GM23338 (cell line): ENCODE measurements at regions not wholly inside any gene's neighbourhood (a gene's known extent, or its start where the extent isn't known, plus 50 kb on each side); places are given as distances from the start of the nearest gene placed in this dataset.

Experiments
- ATAC-seq: fragments of 200-7000 bp; cut with Tn5 transposase; 3 replicates; pipeline ENCODE4 v1.9.1; 2020
- DNase-seq: peaks from one replicate; pipeline ENCODE4 v3.0.0-alpha.2; 2015; ENCODE audit warnings: low spot score
- H2AFZ ChIP-seq: fragments of 200-600 bp; sonication (generic); 2 replicates; pipeline ENCODE4 v1.8.0; 2016; ENCODE audit warnings: antibody characterized with exemption, mild to moderate bottlenecking, moderate library complexity
- H3F3A ChIP-seq: fragments of 200-600 bp; sonication (generic); replicated peaks from 2 replicates; pipeline ENCODE4 v1.8.0; 2017; ENCODE audit warnings: antibody characterized with exemption, mixed run types, low read depth
- H3K27ac ChIP-seq: fragments of 200-600 bp; sonication (generic); 2 replicates; pipeline ENCODE4 v1.6.1; 2016; ENCODE audit warnings: low read depth
- H3K27me3 ChIP-seq: fragments of 200-600 bp; sonication (generic); 2 replicates; pipeline ENCODE4 v1.8.0; 2016; ENCODE audit warnings: mild to moderate bottlenecking, mixed run types, moderate library complexity; ENCODE audit not compliant: insufficient read depth
- H3K36me3 ChIP-seq: fragments of 200-600 bp; sonication (generic); 2 replicates; pipeline ENCODE4 v1.8.0; 2016; ENCODE audit warnings: mild to moderate bottlenecking; ENCODE audit not compliant: insufficient read depth
- H3K4me1 ChIP-seq: fragments of 200-600 bp; sonication (generic); 2 replicates; pipeline ENCODE4 v1.8.0; 2016; ENCODE audit warnings: mild to moderate bottlenecking, moderate library complexity; ENCODE audit not compliant: insufficient read depth
- H3K4me2 ChIP-seq: fragments of 200-600 bp; sonication (generic); 2 replicates; pipeline ENCODE4 v1.7.1; 2017; ENCODE audit warnings: mixed run types
- H3K4me3 ChIP-seq: fragments of 200-600 bp; sonication (generic); 2 replicates; pipeline ENCODE4 v1.6.1; 2016; ENCODE audit warnings: mixed run types
- H3K79me2 ChIP-seq: fragments of 200-600 bp; sonication (generic); replicated peaks from 2 replicates; pipeline ENCODE4 v1.8.0; 2017; ENCODE audit warnings: mild to moderate bottlenecking; ENCODE audit not compliant: insufficient read depth
- H3K9me2 ChIP-seq: fragments of 200-600 bp; sonication (generic); 2 replicates; pipeline ENCODE4 v1.8.0; 2017; ENCODE audit not compliant: insufficient read depth
- H4K20me1 ChIP-seq: fragments of 200-600 bp; sonication (generic); replicated peaks from 2 replicates; pipeline ENCODE4 v1.8.0; 2017; ENCODE audit warnings: mild to moderate bottlenecking; ENCODE audit not compliant: insufficient read depth
- H3K27ac Mint-ChIP-seq: 2 replicates; pipeline ENCODE4 v1.8.0; 2020; ENCODE audit warnings: inconsistent platforms, mild to moderate bottlenecking, moderate library complexity, mixed read lengths
- H3K27me3 Mint-ChIP-seq: 3 replicates; pipeline ENCODE4 v1.8.0; 2022; ENCODE audit warnings: low read depth, mild to moderate bottlenecking, moderate library complexity, mixed read lengths, inconsistent platforms; ENCODE audit not compliant: insufficient read depth, poor library complexity
- H3K36me3 Mint-ChIP-seq: 3 replicates; pipeline ENCODE4 v1.8.0; 2021; ENCODE audit warnings: low read depth, mild to moderate bottlenecking, inconsistent platforms, moderate library complexity, mixed read lengths
- H3K4me1 Mint-ChIP-seq: 3 replicates; pipeline ENCODE4 v1.8.0; 2020; ENCODE audit warnings: mild to moderate bottlenecking, inconsistent platforms, mixed read lengths
- H3K4me3 Mint-ChIP-seq: 3 replicates; pipeline ENCODE4 v1.8.0; 2021; ENCODE audit warnings: moderate library complexity, mild to moderate bottlenecking, inconsistent platforms, mixed read lengths
- H3K9me3 Mint-ChIP-seq: 3 replicates; pipeline ENCODE4 v1.8.0; 2020; ENCODE audit warnings: moderate library complexity, mild to moderate bottlenecking, inconsistent platforms, mixed read lengths
- CREB1 ChIP-seq: fragments of 250-450 bp; sonication (Bioruptor Pico); IDR thresholded peaks from 2 replicates; pipeline ENCODE4 v1.5.0; 2020; ENCODE audit warnings: low read depth, mild to moderate bottlenecking, moderate library complexity
- EZH2phosphoT487 ChIP-seq: fragments of 200-600 bp; sonication (generic); IDR thresholded peaks from one replicate; pipeline ENCODE4 v1.8.1; 2018; ENCODE audit warnings: antibody characterized with exemption; ENCODE audit not compliant: unreplicated experiment
- POLR2AphosphoS5 ChIP-seq: IDR thresholded peaks from 2 replicates; pipeline ENCODE4 v1.6.1; 2016; ENCODE audit warnings: antibody characterized with exemption, low read depth
- ZNF114 ChIP-seq: fragments of 250-450 bp; sonication (Bioruptor Pico); IDR thresholded peaks from 2 replicates; pipeline ENCODE4 v1.5.0; 2020; ENCODE audit warnings: mild to moderate bottlenecking, moderate library complexity
- TF ChIP-seq, protein P1 (sequence below): IDR thresholded peaks from one replicate; pipeline ENCODE4 v1.6.1; 2018; ENCODE audit warnings: antibody characterized with exemption; ENCODE audit not compliant: unreplicated experiment
- TF ChIP-seq, protein P2 (sequence below): fragments of 250-450 bp; sonication (Bioruptor Pico); IDR thresholded peaks from 2 replicates; pipeline ENCODE4 v1.5.0; 2020; ENCODE audit warnings: mild to moderate bottlenecking, moderate library complexity
- TF ChIP-seq, protein P3 (sequence below), 2 experiments: fragments of 200-600 bp in 1 of 2; sonication (generic) in 1 of 2; conservative IDR thresholded peaks; 2 replicates each; pipeline versions ENCODE4 v1.5.1 to v1.6.1; 2016 to 2017; ENCODE audit warnings: antibody characterized with exemption in 2 of 2, low read depth in 2 of 2, mild to moderate bottlenecking in 2 of 2, moderate library complexity in 1 of 2
- TF ChIP-seq, protein P4 (sequence below): IDR thresholded peaks from 2 replicates; pipeline ENCODE4 v1.6.1; 2016; ENCODE audit warnings: antibody characterized with exemption

DNA sequence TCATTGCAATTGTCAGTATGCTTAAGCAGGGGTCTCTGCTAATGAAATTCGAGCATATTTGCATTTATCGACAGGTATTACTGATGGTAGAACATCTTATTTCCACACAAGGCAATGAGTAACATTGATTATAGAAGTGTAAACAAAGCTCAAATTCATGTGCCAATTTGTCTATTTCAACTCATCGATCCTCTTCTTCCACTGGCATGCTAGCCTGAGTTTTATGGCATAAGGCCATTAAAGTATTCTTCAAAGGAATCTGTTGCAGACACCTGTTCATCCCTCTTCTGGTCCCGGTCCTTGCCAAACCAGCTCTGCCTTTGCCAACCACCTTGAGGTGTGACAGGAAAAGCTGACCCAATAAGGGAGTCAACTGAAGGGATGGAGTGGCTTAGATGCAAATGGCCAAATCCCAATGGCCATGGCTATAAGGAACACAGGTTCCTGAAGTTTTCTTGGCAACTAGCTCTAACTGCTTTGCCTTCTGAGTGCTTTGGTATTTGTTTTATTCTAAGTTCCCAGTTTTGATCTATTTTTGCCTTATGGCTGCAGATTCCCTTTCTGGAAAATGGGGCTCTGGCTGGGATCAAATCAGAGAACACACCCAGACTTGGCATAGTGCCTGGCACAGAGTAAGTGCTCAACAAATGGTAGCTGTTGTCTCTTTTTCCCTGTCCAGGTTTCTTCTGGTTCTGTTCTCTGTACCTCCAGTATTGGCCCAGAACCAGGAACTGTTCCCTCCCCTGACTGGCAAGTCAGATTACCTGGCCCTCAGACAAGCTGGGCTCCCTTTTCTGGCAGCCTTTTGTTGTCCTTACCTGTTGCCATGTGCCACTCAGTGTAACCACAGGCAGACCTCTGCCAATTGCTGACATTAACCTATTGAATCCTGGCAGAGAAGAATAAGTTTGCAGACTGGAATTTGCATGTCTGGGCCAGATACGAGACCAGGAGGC is 63.1 kb downstream of the RTL9 start (continued):
- TF ChIP-seq, protein P1, sequence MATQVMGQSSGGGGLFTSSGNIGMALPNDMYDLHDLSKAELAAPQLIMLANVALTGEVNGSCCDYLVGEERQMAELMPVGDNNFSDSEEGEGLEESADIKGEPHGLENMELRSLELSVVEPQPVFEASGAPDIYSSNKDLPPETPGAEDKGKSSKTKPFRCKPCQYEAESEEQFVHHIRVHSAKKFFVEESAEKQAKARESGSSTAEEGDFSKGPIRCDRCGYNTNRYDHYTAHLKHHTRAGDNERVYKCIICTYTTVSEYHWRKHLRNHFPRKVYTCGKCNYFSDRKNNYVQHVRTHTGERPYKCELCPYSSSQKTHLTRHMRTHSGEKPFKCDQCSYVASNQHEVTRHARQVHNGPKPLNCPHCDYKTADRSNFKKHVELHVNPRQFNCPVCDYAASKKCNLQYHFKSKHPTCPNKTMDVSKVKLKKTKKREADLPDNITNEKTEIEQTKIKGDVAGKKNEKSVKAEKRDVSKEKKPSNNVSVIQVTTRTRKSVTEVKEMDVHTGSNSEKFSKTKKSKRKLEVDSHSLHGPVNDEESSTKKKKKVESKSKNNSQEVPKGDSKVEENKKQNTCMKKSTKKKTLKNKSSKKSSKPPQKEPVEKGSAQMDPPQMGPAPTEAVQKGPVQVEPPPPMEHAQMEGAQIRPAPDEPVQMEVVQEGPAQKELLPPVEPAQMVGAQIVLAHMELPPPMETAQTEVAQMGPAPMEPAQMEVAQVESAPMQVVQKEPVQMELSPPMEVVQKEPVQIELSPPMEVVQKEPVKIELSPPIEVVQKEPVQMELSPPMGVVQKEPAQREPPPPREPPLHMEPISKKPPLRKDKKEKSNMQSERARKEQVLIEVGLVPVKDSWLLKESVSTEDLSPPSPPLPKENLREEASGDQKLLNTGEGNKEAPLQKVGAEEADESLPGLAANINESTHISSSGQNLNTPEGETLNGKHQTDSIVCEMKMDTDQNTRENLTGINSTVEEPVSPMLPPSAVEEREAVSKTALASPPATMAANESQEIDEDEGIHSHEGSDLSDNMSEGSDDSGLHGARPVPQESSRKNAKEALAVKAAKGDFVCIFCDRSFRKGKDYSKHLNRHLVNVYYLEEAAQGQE = no peak
- TF ChIP-seq POLR2AphosphoS5 (no peak), EZH2phosphoT487 (no peak)

DNA sequence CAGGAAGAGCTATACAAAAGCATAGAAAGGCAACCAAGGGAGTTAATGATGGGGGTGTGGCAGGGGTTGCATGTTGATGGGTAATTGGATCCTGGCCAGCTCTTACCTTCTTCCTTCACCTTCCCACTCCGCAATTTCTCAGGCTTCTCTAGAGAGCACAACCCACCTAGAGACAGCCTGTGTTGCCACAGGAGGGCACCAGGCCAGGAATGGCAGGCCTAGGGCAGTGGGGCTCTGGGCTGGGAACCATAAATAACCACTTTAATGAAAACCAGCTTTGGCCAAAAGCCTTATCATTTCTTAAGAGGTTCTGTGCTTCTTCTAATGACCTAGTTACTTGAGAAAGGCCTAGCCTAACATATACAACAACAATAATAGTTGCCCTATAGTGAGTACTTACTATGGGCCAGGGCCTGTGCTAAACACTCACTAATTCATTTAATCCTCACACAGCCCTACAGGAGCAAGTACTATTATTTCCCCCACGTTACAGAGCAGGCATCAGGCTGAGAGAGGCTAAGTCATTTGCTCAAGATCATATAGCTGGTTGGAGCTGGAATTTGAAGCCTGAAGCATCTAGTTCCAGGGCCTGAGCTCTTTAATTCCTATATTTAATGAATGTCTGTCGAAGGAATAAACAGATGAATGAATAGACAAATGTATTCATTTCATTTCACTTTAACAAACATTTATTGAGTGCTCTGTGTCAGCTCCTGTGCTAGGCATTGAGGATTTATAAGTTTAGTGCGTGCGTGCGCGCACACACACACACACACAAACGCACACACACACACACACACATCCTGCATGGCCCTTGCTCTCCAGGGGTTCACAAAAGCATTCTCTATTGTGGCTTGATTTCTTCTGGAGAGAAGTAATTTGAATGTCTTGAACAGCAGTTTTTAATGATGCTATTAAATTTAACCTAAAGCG is 66.8 kb downstream of the RTL9 start:
- no peak overlapping the region for H3K4me3 Mint-ChIP-seq
- Histone ChIP-seq H3K9me2 (no peaks in the 10 kb centered on the region), H3K27me3 (no peaks in the 10 kb centered on the region), H3K36me3 (no peaks in the 10 kb centered on the region), H2AFZ (no peak overlapping the region), H3K27ac (no peak overlapping the region; the same call in 1 of the 2 replicates), H4K20me1 (no peaks in the 10 kb centered on the region), H3K4me2 (no peak overlapping the region), H3K79me2 (no peaks in the 10 kb centered on the region), H3F3A (no peaks in the 10 kb centered on the region), H3K4me1 (no peaks in the 10 kb centered on the region), H3K4me3 (no peak overlapping the region)
- TF ChIP-seq ZNF114 (CRISPR knock-in tag) = no peak
- no peak for TF ChIP-seq CREB1
- TF ChIP-seq, protein P2, sequence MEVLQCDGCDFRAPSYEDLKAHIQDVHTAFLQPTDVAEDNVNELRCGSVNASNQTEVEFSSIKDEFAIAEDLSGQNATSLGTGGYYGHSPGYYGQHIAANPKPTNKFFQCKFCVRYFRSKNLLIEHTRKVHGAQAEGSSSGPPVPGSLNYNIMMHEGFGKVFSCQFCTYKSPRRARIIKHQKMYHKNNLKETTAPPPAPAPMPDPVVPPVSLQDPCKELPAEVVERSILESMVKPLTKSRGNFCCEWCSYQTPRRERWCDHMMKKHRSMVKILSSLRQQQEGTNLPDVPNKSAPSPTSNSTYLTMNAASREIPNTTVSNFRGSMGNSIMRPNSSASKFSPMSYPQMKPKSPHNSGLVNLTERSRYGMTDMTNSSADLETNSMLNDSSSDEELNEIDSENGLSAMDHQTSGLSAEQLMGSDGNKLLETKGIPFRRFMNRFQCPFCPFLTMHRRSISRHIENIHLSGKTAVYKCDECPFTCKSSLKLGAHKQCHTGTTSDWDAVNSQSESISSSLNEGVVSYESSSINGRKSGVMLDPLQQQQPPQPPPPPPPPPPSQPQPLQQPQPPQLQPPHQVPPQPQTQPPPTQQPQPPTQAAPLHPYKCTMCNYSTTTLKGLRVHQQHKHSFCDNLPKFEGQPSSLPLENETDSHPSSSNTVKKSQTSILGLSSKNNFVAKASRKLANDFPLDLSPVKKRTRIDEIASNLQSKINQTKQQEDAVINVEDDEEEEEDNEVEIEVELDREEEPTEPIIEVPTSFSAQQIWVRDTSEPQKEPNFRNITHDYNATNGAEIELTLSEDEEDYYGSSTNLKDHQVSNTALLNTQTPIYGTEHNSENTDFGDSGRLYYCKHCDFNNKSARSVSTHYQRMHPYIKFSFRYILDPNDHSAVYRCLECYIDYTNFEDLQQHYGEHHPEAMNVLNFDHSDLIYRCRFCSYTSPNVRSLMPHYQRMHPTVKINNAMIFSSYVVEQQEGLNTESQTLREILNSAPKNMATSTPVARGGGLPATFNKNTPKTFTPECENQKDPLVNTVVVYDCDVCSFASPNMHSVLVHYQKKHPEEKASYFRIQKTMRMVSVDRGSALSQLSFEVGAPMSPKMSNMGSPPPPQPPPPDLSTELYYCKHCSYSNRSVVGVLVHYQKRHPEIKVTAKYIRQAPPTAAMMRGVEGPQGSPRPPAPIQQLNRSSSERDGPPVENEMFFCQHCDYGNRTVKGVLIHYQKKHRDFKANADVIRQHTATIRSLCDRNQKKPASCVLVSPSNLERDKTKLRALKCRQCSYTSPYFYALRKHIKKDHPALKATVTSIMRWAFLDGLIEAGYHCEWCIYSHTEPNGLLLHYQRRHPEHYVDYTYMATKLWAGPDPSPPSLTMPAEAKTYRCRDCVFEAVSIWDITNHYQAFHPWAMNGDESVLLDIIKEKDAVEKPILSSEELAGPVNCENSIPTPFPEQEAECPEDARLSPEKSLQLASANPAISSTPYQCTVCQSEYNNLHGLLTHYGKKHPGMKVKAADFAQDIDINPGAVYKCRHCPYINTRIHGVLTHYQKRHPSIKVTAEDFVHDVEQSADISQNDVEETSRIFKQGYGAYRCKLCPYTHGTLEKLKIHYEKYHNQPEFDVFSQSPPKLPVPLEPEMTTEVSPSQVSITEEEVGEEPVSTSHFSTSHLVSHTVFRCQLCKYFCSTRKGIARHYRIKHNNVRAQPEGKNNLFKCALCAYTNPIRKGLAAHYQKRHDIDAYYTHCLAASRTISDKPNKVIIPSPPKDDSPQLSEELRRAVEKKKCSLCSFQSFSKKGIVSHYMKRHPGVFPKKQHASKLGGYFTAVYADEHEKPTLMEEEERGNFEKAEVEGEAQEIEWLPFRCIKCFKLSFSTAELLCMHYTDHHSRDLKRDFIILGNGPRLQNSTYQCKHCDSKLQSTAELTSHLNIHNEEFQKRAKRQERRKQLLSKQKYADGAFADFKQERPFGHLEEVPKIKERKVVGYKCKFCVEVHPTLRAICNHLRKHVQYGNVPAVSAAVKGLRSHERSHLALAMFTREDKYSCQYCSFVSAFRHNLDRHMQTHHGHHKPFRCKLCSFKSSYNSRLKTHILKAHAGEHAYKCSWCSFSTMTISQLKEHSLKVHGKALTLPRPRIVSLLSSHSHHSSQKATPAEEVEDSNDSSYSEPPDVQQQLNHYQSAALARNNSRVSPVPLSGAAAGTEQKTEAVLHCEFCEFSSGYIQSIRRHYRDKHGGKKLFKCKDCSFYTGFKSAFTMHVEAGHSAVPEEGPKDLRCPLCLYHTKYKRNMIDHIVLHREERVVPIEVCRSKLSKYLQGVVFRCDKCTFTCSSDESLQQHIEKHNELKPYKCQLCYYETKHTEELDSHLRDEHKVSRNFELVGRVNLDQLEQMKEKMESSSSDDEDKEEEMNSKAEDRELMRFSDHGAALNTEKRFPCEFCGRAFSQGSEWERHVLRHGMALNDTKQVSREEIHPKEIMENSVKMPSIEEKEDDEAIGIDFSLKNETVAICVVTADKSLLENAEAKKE (CRISPR knock-in tag) = no peak
- TF ChIP-seq, protein P3, sequence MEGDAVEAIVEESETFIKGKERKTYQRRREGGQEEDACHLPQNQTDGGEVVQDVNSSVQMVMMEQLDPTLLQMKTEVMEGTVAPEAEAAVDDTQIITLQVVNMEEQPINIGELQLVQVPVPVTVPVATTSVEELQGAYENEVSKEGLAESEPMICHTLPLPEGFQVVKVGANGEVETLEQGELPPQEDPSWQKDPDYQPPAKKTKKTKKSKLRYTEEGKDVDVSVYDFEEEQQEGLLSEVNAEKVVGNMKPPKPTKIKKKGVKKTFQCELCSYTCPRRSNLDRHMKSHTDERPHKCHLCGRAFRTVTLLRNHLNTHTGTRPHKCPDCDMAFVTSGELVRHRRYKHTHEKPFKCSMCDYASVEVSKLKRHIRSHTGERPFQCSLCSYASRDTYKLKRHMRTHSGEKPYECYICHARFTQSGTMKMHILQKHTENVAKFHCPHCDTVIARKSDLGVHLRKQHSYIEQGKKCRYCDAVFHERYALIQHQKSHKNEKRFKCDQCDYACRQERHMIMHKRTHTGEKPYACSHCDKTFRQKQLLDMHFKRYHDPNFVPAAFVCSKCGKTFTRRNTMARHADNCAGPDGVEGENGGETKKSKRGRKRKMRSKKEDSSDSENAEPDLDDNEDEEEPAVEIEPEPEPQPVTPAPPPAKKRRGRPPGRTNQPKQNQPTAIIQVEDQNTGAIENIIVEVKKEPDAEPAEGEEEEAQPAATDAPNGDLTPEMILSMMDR (conservative IDR thresholded peaks at IDR 0.05; ENCODE audit: low read depth in 2 of 2) = peak in 1 of 2 experiments; percentile 28; a peak in 2 of 4 replicates
- TF ChIP-seq, protein P4, sequence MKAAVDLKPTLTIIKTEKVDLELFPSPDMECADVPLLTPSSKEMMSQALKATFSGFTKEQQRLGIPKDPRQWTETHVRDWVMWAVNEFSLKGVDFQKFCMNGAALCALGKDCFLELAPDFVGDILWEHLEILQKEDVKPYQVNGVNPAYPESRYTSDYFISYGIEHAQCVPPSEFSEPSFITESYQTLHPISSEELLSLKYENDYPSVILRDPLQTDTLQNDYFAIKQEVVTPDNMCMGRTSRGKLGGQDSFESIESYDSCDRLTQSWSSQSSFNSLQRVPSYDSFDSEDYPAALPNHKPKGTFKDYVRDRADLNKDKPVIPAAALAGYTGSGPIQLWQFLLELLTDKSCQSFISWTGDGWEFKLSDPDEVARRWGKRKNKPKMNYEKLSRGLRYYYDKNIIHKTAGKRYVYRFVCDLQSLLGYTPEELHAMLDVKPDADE = no peak
- H3K27me3 Mint-ChIP-seq = peaks cover 8% of the 10 kb centered on the region
- H3K9me3 Mint-ChIP-seq = no peaks in the 10 kb centered on the region
- H3K36me3 Mint-ChIP-seq = no peaks in the 10 kb centered on the region
- ATAC-seq (peak; percentile 80), DNase-seq (peak; percentile 38)
- no peak overlapping the region for H3K27ac Mint-ChIP-seq
- H3K4me1 Mint-ChIP-seq = peaks cover 12% of the 10 kb centered on the region
